GM19438 (cell line): ENCODE measurements at regions not wholly inside any gene's neighbourhood (a gene's known extent, or its start where the extent isn't known, plus 50 kb on each side); places are given as distances from the start of the nearest gene placed in this dataset.
"Not testable (repeated sequence)": the region's sequence is repeated elsewhere in the genome, so short reads cannot be mapped to it uniquely, and the experiment has no call there.

Source experiments
- ATAC-seq: cut with Tn5 transposase; IDR thresholded peaks from one replicate; pipeline ENCODE4 v1.9.1; 2021; ENCODE audit warnings: low read depth; ENCODE audit not compliant: unreplicated experiment

DNA sequence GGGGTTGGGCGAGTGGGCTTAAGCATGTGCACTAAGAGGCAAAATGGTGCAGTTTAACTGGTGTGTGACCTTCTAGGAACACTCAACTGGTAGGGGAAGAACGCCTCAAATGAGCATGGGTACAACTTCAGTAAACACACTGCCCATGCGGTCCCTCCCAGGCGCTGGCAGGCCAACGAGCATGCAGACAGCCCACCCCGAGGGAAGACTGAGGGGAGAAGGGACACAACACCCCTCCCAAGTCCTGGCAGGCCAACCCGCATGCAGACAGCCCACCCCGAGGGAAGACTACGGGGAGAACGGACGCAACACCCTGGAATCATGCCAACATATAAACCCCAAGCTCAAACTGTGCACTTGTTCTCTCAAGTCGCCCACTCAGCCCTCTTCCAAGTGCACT is 456.0 kb downstream of the FBXO15 start:
- no peak for ATAC-seq

DNA sequence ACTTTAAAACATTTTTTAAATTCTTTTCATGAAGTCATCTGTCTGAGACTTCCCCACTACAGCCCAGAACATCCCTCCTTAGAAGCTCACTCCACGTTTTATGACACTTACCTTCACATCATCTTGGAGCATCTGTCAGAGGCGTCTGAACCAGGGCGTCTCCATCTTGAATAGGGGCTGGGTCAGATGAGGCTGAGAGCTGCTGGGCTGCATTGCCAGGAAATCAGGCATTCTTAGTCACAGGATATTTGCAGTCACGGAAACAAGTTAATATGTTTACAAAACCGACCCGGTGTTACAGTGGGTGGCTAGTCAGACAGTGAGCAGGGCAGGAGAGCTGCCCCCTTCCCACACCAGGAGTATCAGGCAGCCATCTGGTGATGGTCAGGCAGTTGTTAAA is 456.5 kb downstream of the FBXO15 start:
- no peak for ATAC-seq

DNA sequence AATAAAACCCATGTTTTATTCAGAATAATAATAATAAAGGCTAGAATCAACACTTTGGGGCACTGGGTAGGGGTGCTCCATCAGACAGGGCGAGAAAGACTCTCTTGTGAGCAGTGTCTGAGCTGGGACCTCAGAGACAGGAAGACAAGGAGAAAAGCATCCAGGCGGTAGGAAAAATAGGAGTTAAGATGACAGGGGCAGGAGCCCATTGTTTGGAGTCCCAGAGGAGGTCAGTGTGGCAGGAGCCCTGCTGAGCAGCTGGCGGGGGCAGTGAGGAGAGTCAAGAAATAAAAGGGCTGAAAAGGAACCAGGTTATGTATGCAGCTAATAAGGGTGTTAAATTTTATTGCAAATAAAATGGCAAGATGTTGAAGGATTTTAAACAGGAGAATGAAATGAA is 457.4 kb downstream of the FBXO15 start:
- ATAC-seq, result no peak

- ATAC-seq, result no peak
Observed at GRCh38 chr18:73688851-73689711, 458.6 kb downstream of the FBXO15 start.

GRCh38 chr18:73688161-73688560 is 459.5 kb downstream of the FBXO15 start:
- ATAC-seq, result no peak

GRCh38 chr18:73684647-73685046 is 463.0 kb downstream of the FBXO15 start:
- no peak for ATAC-seq

GRCh38 chr18:73683409-73684238 is 464.0 kb downstream of the FBXO15 start:
- no peak for ATAC-seq

DNA sequence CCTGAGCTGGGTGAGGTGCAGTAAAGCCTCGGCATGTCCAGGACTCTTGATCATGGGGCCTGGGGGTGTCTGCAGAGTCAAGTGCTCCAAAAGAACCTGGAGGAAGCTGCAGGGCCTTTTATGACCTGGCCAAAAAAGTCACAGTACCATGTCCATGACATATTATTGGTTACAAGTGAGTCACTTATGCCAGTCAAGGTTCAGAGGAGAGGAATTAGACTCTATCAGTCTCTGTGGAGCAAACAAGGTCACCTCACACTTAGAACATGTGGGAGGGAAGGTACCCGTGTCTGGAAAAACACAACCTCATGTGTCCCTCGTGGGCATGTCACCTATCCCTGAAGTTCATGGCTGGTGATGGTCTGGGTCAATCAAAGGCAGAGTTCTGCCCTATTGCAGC is 465.7 kb downstream of the FBXO15 start:
- no peak for ATAC-seq

GRCh38 chr18:73681398-73681797 is 466.2 kb downstream of the FBXO15 start:
- no peak for ATAC-seq

- ATAC-seq, result no peak
Observed at GRCh38 chr18:73679941-73680712, 467.5 kb downstream of the FBXO15 start.

GRCh38 chr18:73677450-73677849 is 470.2 kb downstream of the FBXO15 start:
- ATAC-seq, result no peak

- ATAC-seq, result no peak
Observed at GRCh38 chr18:73674125-73674865, 473.3 kb downstream of the FBXO15 start.

- not testable (repeated sequence) for ATAC-seq
Observed at GRCh38 chr18:73671480-73671879, 476.2 kb downstream of the FBXO15 start.

GRCh38 chr18:73670524-73670923 is 477.1 kb downstream of the FBXO15 start:
- no peak for ATAC-seq

DNA sequence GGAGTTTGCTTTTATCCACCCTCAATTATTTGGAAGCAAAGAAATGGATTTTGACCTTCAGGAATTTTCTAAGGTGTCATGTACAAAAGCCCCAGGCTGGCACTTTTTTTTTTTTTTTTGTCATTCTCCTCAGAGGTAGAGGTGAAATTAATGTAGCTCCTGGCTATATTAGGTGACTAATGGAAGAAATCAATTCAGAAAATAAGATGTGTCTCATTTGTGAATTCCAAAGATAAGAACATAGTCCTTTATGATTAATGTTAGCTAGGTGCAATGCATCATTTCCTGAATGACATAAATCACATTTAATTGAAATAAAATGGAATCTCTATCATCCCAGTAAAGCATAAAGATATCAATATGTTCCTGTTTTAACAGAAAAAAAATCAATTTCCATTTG is 477.6 kb downstream of the FBXO15 start:
- no peak for ATAC-seq

- no peak for ATAC-seq
Observed at GRCh38 chr18:73669297-73669696, 478.3 kb downstream of the FBXO15 start.

- no peak for ATAC-seq
Observed at GRCh38 chr18:73668051-73668450, 479.6 kb downstream of the FBXO15 start.

- ATAC-seq, result no peak
Observed at GRCh38 chr18:73666772-73667171, 480.9 kb downstream of the FBXO15 start.

- ATAC-seq, result no peak
Observed at GRCh38 chr18:73664896-73665295, 482.7 kb downstream of the FBXO15 start.

GRCh38 chr18:73663581-73663980 is 484.1 kb downstream of the FBXO15 start:
- ATAC-seq, result no peak
